ENCODE measurements at regions not wholly inside any gene's neighbourhood (a gene's known extent, or its start where the extent isn't known, plus 50 kb on each side); places are given as distances from the start of the nearest gene placed in this dataset.

DNA sequence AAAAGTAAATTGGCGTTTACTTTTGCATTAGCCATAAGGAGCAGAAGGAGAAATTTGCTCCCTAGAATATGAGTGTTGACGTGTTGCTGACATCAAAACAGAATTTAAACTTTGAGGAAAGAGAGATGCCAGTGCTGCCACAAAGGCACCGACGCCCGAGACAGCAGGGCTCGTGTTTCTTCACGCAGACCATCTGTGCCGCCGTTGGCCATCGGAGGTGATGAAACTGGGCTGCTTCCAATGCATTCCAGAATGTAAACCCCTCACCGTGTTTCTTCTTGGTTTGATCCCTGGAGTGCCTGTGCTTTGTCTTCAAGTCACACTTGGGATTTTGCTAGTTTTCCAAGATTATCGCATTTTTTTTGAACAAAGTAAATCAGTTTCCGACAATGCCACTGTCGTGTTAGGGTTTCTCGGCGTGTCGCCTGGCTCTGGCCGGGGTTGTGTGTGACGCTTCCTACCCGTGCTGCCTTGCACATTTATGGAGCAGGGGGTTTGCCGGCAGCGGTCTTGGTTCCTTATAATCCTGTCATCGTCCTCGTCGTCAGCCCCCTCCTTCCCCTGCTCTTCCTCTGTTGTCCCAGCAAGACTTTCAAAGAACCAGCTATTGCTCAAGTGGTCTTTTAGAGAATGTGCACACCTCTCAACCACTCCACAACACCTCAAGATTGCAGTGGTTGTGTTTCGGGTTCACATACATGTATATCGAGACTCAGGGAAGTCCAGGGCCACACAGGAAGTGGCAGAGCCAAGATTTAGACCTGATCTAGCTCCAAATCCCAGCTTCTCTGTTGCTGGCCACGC is 103.9 kb downstream of the METRNL start:
- H3K4me3 ChIP-seq (ENCODE audit: control insufficient read depth, low read depth, low read length) = no peak overlapping the region
- DNase-seq (ENCODE audit: low read depth) = no peak
- no peak for TF ChIP-seq CTCF (IDR thresholded peaks at IDR 0.05; ENCODE audit: control insufficient read depth, insufficient read depth, low read depth, low read length, missing control alignments)

- H3K4me3 ChIP-seq (ENCODE audit: control insufficient read depth, low read depth, low read length) = no peak overlapping the region
- TF ChIP-seq CTCF (IDR thresholded peaks at IDR 0.05; ENCODE audit: control insufficient read depth, insufficient read depth, low read depth, low read length, missing control alignments) = no peak
- DNase-seq (ENCODE audit: low read depth) = no peak
Measured at GRCh38 chr17:83183951-83184506, 104.6 kb downstream of the METRNL start.

DNA sequence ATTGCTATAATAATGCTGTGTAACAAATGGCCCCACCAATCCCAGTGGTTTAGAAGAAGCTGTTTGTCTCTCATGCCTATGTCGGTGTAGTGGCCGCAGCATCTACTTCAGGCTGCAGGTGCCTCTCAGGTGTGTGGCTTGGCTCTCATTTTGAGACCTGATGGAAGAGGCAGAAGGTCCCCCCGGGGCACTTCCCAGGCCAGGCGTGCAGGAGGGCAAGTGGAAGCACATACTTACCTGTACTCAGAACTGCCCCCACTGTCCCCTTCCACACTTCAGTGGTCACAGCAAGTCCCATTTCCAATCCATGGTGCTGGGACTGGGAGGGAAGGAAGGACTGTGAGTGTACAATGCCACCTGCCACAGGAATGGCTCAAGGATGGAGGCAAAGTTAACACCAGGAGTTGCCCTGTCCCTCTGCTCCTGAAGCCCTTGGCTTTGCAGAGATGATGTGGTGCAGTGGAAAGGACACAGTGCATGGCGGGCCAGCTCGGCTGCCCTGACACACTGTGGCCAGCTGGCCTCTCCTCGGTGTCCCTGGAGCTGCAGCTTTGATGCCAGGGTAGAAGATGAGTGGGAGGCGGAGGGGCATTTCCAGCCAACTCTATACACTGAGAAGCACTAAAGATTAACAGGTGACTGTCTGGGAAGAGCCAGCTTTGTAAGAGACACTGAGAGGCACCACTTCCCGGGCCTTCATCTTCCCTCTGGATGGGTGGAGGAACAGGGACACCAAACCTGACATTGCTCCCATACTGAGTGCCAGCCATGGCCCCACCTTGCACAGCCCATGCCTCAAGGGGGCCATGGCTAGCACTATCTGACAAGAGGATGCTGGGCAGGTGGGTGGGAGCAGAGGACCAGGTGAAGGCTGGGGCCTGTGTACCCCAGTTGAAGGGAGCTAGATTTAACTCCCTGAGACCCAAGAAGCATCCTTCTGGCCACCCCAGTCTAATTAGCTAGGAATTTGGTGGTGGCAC is 105.9 kb downstream of the METRNL start:
- DNase-seq (ENCODE audit: low read depth) = no peak
- H3K4me3 ChIP-seq (ENCODE audit: control insufficient read depth, low read depth, low read length) = no peak overlapping the region
- TF ChIP-seq CTCF (IDR thresholded peaks at IDR 0.05; ENCODE audit: control insufficient read depth, insufficient read depth, low read depth, low read length, missing control alignments) = no peak

- no peak for DNase-seq (ENCODE audit: low read depth)
- H3K4me3 ChIP-seq (ENCODE audit: control insufficient read depth, low read depth, low read length) = no peak overlapping the region
- no peak for TF ChIP-seq CTCF (IDR thresholded peaks at IDR 0.05; ENCODE audit: control insufficient read depth, insufficient read depth, low read depth, low read length, missing control alignments)
Measured at GRCh38 chr17:83186226-83186625, 106.8 kb downstream of the METRNL start.

DNA sequence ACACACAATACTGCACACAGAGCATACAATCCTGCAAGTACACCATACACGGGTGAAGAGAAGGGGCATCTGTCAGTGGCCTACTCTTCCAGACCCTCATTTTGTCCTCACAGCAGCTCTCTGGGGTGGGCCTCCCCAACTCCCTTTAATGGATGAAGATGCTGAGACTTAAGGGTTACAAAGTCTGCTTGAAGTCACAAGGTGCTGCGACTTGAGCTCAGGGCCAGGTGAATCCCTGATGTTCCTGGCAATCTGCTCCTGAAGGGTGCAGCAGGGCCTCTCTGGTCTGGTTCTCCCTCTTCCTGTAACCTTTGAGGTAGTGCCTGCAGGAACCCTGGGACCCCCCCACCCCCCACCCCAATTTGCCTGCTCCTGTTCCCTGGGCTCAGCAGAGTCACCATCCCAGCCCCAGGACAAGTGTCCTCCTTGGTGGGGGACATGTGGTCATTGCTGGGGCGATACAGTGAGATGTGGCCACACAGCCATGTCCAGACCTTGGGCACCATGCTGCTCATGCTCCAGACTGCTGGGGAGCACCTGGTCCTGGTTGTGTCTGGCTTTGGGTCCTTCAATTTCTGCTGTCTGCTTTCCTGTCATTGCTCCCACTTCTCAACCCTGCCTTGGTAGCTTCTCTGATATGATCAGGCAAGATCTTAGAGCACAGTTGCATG is 107.5 kb downstream of the METRNL start:
- TF ChIP-seq CTCF (IDR thresholded peaks at IDR 0.05; ENCODE audit: control insufficient read depth, insufficient read depth, low read depth, low read length, missing control alignments) = no peak
- DNase-seq (ENCODE audit: low read depth) = no peak

DNA sequence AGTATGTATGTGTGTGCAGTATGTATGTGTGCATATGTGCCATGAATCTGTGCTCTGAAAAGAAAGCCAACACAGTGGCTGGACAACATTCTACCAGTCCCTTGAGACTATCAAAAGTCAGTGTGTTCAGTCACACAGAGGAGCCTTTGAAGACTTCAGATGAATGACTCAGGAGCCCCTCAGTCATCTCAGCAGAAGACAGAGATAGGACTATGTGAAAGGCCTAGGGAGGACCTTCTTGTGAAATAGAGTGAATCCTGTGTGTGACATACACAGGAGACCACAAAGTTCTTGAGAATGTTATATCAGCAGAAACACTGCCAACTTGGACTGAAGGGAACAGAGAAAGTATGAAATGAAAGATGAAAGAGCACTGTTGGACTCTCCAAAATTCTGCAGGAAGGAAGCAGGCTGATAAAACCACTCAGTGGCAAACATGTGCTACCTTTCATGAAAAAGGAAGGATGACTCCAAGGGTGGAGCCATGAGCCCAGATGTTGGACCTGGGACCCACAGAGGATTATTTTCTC is 108.4 kb downstream of the METRNL start:
- TF ChIP-seq CTCF (IDR thresholded peaks at IDR 0.05; ENCODE audit: control insufficient read depth, insufficient read depth, low read depth, low read length, missing control alignments) = no peak
- no peak for DNase-seq (ENCODE audit: low read depth)
- no peak overlapping the region for H3K4me3 ChIP-seq (ENCODE audit: control insufficient read depth, low read depth, low read length)

More for the DNA sequence above, 107.5 kb downstream of the METRNL start:
- no peak overlapping the region for H3K4me3 ChIP-seq (ENCODE audit: control insufficient read depth, low read depth, low read length)
